GM12878 (cell line): ENCODE measurements at regions not wholly inside any gene's neighbourhood (a gene's known extent, or its start where the extent isn't known, plus 50 kb on each side); places are given as distances from the start of the nearest gene placed in this dataset.

Experiments used
- EP300 ChIP-seq, 2 experiments: fragments of 150-350 bp in 1 of 2; IDR thresholded peaks; 2 replicates each; pipeline ENCODE4 v1.6.1; 2011 to 2012; ENCODE audit warnings: low read depth in 2 of 2, low read length in 2 of 2, borderline replicate concordance in 1 of 2, improper control_type of control experiment in 1 of 2, inconsistent platforms in 1 of 2; ENCODE audit not compliant: control insufficient read depth in 1 of 2
- MTA2 ChIP-seq: fragments of 450-650 bp; IDR thresholded peaks from 2 replicates; pipeline ENCODE4 v1.6.1; 2016; ENCODE audit warnings: low read depth, mild to moderate bottlenecking, moderate library complexity

DNA sequence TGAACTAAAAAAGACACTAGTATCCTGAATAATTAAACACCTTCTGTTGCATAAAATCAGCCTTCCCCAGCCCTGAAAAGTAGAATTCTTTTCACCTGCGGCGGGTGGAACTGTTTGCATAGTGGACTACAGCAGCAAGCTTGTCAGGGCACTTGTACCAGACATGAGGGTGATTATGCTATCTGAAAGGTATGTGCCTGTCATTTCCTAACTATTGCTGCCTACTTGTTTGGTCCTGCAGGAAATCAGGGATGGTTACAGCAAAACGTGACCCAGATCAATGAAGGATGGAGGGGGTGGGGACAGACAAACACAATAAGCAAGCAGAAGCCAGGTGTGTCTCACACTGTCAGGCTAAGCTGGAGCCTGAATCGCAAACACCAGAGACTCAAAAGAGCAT is 385.6 kb downstream of the MLLT3 start:
- TF ChIP-seq EP300 (IDR thresholded peaks at IDR 0.05; ENCODE audit: borderline replicate concordance in 1 of 2, control insufficient read depth in 1 of 2, low read depth in 2 of 2, low read length in 2 of 2) (no peak), MTA2 (no peak)
